ENCODE measurements at regions not wholly inside any gene's neighbourhood (a gene's known extent, or its start where the extent isn't known, plus 50 kb on each side); places are given as distances from the start of the nearest gene placed in this dataset.

- TF ChIP-seq USF1 (IDR thresholded peaks at IDR 0.05) (no peak), NFIC (IDR thresholded peaks at IDR 0.05) (no peak), FOXM1 (IDR thresholded peaks at IDR 0.05; ENCODE audit: borderline replicate concordance, low read depth) (no peak), EGR1 (IDR thresholded peaks at IDR 0.05) (no peak), MAX (IDR thresholded peaks at IDR 0.05) (no peak), CREB1 (IDR thresholded peaks at IDR 0.05; ENCODE audit: low read depth) (no peak), EP300 (IDR thresholded peaks at IDR 0.05; ENCODE audit: borderline replicate concordance) (no peak), ZBTB7A (IDR thresholded peaks at IDR 0.05; ENCODE audit: low read depth) (no peak), TEAD4 (IDR thresholded peaks at IDR 0.05) (no peak), CEBPB (IDR thresholded peaks at IDR 0.05) (no peak), TAF1 (IDR thresholded peaks at IDR 0.05; ENCODE audit: low read depth) (no peak), REST (IDR thresholded peaks at IDR 0.05; ENCODE audit: low read depth) (no peak)
These were observed 102.4 kb upstream of the SMC2 start for GRCh38 chr9:103991698-103992097.

GRCh38 chr9:103992938-103993579 lies 101.0 kb upstream of the SMC2 start:
- TF ChIP-seq YY1 (IDR thresholded peaks at IDR 0.05; ENCODE audit: low read depth) (no peak), RAD21 (IDR thresholded peaks at IDR 0.05; ENCODE audit: low read depth) (no peak), REST (IDR thresholded peaks at IDR 0.05; ENCODE audit: low read depth) (no peak), NFIC (IDR thresholded peaks at IDR 0.05) (no peak), EGR1 (IDR thresholded peaks at IDR 0.05) (no peak)

- TF ChIP-seq EP300 (IDR thresholded peaks at IDR 0.05; ENCODE audit: borderline replicate concordance) (no peak), USF1 (IDR thresholded peaks at IDR 0.05) (no peak), TAF1 (IDR thresholded peaks at IDR 0.05; ENCODE audit: low read depth) (no peak), TEAD4 (IDR thresholded peaks at IDR 0.05) (no peak), ZBTB7A (IDR thresholded peaks at IDR 0.05; ENCODE audit: low read depth) (no peak), FOXM1 (IDR thresholded peaks at IDR 0.05; ENCODE audit: borderline replicate concordance, low read depth) (no peak), YY1 (IDR thresholded peaks at IDR 0.05; ENCODE audit: low read depth) (no peak), NFIC (IDR thresholded peaks at IDR 0.05) (no peak), CEBPB (IDR thresholded peaks at IDR 0.05) (no peak), RAD21 (IDR thresholded peaks at IDR 0.05; ENCODE audit: low read depth) (no peak), EGR1 (IDR thresholded peaks at IDR 0.05) (no peak), MAX (IDR thresholded peaks at IDR 0.05) (no peak)
These were observed 96.2 kb upstream of the SMC2 start for GRCh38 chr9:103997856-103998370.

GRCh38 chr9:103999375-104000062 lies 94.6 kb upstream of the SMC2 start:
- TF ChIP-seq MAX (IDR thresholded peaks at IDR 0.05) (no peak), ZBTB7A (IDR thresholded peaks at IDR 0.05; ENCODE audit: low read depth) (no peak), NFIC (IDR thresholded peaks at IDR 0.05) (no peak), EGR1 (IDR thresholded peaks at IDR 0.05) (no peak), TEAD4 (IDR thresholded peaks at IDR 0.05) (no peak), CREB1 (IDR thresholded peaks at IDR 0.05; ENCODE audit: low read depth) (no peak), TAF1 (IDR thresholded peaks at IDR 0.05; ENCODE audit: low read depth) (no peak), REST (IDR thresholded peaks at IDR 0.05; ENCODE audit: low read depth) (no peak), EP300 (IDR thresholded peaks at IDR 0.05; ENCODE audit: borderline replicate concordance) (no peak), CEBPB (IDR thresholded peaks at IDR 0.05) (no peak), YY1 (IDR thresholded peaks at IDR 0.05; ENCODE audit: low read depth) (no peak), USF1 (IDR thresholded peaks at IDR 0.05) (no peak)
